Panc1 (cell line): ENCODE measurements at regions not wholly inside any gene's neighbourhood (a gene's known extent, or its start where the extent isn't known, plus 50 kb on each side); places are given as distances from the start of the nearest gene placed in this dataset.

Source experiments
- REST ChIP-seq, 2 experiments: IDR thresholded peaks; 2 replicates each; pipeline ENCODE4 v1.6.1; 2011 to 2012; ENCODE audit warnings: low read depth in 2 of 2, control low read depth in 1 of 2, low read length in 1 of 2, mild to moderate bottlenecking in 1 of 2, moderate library complexity in 1 of 2; ENCODE audit not compliant: insufficient read depth in 1 of 2
- TF ChIP-seq, protein P1 (sequence below): fragments of 450-650 bp; IDR thresholded peaks from 2 replicates; pipeline ENCODE4 v1.5.1; 2017; ENCODE audit warnings: mild to moderate bottlenecking

GRCh38 chr18:25420077-25420825 lies 68.3 kb upstream of the ZNF521 start:
- TF ChIP-seq, protein P1, sequence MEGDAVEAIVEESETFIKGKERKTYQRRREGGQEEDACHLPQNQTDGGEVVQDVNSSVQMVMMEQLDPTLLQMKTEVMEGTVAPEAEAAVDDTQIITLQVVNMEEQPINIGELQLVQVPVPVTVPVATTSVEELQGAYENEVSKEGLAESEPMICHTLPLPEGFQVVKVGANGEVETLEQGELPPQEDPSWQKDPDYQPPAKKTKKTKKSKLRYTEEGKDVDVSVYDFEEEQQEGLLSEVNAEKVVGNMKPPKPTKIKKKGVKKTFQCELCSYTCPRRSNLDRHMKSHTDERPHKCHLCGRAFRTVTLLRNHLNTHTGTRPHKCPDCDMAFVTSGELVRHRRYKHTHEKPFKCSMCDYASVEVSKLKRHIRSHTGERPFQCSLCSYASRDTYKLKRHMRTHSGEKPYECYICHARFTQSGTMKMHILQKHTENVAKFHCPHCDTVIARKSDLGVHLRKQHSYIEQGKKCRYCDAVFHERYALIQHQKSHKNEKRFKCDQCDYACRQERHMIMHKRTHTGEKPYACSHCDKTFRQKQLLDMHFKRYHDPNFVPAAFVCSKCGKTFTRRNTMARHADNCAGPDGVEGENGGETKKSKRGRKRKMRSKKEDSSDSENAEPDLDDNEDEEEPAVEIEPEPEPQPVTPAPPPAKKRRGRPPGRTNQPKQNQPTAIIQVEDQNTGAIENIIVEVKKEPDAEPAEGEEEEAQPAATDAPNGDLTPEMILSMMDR, result no peak
- TF ChIP-seq REST (IDR thresholded peaks at IDR 0.05; ENCODE audit: insufficient read depth in 1 of 2, low read depth in 2 of 2, low read length in 1 of 2), result no peak
